ENCODE measurements at regions not wholly inside any gene's neighbourhood (a gene's known extent, or its start where the extent isn't known, plus 50 kb on each side); places are given as distances from the start of the nearest gene placed in this dataset.

DNA sequence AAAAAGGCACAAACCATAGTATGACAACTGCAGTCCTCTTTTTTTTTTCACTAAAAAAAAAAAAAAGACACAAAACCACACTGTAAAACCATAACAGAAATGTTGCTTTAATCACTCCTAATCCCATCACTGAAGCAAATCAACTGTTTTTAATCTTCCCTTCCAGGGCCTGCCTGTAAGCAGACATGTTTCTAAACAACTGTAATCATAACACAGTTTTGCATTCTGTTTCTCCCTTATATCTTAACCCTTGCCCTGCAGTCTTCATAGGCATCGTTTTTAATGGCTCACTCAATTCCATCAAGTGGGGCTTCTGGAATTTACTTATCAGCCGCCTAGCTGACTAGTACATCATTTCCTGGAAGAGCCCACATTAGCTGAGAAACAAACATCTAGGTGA lies 111.0 kb upstream of the SLC25A48 start:
- no peak for DNase-seq (ENCODE audit: low read depth)

DNA sequence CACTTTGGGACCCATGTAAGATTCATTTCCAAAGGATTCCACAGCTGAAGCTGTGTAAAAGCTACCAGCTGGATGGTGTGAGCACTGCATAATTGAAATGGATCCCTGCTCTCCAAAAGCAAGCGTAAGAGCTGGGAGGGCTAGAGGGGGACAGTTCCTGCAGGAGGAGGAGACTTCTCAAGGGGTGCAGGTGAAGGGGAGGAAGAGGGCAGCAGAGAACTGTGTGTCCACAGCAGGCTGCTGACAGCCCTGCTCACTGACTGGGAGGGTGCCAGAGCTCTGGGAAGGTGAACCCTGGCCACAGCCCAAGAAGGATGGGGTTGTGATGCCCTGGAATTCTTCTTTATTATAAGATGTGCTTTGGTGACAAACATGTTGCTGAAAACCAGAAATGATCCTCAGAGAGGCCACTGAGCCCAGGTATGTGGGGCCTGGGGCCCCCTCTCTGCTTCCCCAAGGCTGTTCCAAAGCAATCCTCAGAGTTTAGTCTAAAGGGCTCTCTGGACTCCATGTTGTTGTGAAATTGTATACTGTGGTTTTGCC lies 112.8 kb upstream of the SLC25A48 start:
- DNase-seq (ENCODE audit: low read depth) = no peak

DNA sequence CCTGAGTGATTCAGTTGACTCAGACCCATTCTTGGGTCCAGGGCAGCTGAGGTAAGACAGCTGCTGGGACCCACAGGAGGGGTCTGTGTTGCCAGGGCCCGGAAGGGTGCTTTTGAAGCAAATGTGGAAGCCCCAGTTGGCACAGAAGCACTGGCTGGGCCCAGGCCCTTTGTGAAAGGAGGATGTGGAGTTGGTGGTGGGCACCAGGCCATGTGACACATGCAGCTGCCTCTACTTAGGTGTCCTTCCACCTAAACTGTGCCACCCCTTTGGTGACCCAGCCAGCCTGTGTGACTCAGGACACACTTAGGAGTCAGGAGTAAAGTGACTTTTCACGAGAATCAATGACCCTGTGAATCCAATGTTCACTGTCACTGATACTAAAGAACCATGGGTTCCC lies 114.3 kb upstream of the SLC25A48 start:
- no peak for DNase-seq (ENCODE audit: low read depth)

DNA sequence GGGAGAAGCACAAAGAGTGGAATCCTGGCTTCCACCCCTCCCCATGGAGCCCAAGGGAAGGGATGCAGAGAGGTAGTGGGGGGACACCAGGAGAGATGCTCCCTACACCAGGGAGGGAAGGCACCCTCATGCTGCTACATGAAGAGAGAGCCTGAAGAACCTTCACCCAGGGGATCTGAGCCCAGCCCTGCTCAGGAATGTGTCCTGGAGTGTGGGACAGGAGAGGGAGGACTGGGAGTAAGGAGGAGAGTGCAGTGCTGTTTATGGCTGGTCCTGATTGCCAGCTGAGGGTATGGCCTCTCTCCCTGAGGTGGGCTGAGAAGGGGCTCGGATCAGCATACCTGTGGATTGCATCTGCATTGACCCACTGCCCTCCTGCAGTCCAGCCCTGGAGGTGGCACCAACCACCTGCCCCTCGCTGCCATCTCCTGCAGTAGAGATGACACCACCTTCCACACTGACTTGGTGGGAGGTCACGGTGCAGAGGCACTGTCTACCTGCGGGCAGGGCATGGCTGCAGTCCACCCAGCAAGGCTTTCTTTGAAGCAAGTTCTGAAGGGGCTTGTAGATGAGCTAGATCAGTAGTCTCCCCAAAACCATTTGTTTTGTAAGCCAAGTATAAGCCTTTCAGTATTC lies 114.9 kb upstream of the SLC25A48 start:
- DNase-seq (ENCODE audit: low read depth) = no peak

DNA sequence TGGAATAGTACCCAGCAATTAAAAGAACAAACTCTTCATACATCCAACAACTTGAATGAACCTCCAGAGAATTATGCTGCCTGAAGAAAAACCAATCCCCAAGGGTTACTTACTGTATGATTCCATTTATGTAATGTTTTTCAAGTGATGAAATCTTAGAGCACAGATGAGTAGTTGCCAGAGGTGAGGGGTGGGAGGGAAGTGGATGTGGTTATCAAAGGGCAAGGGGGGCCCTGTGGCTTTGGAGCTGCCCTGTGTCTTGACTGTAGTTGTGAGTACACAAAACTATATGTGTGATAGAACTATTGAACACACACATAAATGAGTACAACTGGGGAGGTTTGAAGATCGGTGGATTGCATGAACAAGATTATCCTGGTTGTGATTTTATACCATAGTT lies 115.8 kb upstream of the SLC25A48 start:
- no peak for DNase-seq (ENCODE audit: low read depth)

DNA sequence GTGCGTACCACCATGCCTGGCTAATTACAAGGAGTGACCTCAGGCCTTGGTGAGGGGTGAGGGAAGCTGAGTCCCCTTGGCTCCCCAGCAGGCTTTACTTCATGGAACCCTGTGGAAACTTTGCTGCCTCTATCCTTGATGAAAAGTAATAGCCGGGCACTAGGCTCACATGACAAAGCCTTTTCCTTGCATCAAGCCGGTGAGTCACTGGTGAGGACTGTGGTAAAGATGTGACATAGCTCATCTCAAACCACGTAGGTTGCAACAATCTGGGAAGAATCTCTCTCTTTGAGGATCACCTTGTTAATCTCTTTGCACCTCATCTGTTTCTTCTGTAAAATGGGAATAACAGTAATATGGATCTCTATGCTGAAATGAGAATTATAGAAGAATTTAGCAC lies 116.3 kb upstream of the SLC25A48 start:
- no peak for DNase-seq (ENCODE audit: low read depth)

DNA sequence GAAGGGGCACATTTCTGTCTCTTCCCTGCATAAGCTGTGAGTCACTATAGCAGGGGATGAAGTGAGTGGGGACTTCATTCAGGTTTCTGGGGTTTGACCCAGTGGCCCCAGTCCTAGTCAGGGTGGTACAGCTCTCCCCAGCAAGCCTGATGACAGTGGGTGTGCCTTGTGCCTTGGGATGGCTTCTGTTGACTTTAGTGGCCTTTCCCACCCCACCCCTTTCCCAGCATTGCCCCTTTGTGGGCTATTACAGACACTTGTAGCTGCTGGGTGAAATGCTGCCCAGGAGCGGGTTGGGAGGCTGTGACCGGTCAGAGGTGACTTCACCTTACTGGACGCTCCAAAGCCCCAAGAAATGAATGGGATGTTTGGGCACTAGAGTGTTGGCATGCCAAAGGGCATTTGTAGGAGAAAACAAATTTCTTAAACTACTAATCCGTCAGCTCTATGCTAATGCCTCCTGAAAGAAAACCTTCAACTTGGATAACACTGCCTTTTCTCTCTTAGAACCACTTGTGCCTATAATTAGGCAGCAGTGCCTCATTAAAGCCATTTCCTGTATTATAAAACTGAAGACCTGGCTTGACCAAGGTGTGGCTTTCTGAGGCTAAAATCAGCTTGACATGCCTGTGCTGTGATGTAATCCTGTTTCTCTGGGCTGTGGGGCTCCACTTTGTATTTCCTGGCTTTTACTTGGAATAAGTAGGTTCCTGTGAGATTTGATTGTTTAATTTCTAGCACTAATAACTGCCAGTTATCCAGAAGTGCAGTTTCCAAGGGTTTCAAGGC lies 119.0 kb upstream of the SLC25A48 start:
- DNase-seq (ENCODE audit: low read depth) = no peak

DNA sequence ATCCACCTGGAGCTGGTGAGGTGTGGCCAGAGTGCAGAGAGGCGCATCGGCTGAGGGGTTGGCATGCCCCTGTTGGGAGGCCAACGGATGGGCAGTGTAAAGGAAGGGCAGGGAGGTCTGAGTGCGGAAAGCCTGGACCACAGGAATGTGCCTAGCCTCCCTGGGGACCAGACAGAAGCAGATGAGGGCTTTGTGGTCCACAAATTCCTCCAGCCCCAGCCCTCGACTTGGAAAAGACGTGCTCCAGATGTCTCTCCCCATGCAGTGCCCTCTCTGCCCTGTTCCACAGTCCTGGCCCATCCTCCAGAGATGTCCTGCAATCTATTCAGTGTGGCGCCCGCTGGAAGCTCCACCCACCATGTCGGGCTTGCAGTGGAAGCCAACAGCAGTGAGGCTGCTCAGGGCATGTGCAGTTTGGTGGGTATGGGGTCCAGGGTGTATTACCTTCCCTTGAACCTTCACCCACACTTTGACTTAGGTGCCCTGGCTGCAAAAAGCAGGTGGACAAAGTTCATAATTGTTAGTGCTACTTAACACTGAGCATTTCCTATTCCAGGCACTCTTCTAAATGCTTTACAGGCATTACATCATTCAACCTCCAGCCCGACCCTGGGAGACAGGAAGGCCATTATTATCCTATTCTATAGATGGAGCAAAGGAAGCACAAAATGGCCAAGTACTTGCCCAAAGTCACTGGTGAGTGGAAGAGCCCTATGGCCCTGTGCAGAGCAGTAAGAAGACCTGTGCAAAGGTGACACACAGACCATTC lies 120.2 kb upstream of the SLC25A48 start:
- peak; percentile 14 for DNase-seq (ENCODE audit: low read depth)

DNA sequence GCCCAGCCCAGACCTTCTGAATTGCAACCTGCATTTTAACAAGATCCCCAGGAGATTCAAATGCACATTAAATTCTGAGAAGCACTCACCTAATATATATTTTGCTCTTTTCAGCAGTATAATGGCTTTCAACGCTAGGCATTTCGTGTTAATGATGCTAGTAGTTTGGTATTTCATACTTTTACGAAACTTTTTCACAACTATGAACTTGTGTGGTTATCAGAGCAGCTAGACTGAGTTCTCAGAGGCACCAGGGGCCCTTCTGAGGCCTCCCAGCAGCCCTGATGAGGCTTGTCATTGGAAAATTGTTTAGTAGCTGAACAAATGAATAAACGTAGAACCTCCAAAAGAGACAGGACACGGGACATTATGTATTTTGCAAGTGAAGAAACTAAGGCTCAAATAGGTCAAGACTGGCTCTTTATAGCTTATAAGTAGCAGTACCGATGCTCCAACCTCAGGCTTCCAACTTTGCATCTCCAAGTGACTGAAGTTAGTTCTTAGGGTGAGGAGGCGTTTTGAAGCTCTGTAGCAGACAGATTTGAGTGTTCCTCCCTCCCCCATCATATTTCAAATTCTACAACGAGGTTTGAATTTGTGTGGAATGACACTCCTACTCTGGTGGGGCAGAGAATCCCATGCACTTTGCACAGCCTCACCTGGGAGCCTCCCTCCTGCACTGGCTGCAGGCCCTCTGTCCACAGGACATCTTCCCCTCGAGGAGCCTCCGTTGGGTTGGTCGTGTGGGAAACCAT lies 121.1 kb upstream of the SLC25A48 start:
- no peak for DNase-seq (ENCODE audit: low read depth)

DNA sequence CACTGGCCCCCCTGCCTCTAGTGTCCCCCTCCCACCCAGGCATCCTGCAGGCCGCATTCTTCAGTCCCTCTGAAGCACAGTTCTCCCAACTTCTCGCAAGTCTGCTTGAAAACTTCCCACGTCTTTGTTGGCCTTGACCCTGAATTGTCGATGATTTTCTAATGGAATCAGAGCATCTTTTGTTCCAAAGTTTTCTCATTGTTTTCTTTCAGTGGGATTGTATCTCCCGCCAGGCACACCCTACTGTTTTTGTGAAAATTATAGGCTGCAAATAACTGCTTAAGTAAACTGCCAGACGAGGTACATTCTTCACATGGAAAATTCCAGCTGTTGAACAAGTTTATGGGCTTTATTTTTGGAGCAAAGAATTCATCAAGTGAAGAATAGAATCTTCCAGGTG lies 122.6 kb upstream of the SLC25A48 start:
- DNase-seq (ENCODE audit: low read depth) = no peak

DNA sequence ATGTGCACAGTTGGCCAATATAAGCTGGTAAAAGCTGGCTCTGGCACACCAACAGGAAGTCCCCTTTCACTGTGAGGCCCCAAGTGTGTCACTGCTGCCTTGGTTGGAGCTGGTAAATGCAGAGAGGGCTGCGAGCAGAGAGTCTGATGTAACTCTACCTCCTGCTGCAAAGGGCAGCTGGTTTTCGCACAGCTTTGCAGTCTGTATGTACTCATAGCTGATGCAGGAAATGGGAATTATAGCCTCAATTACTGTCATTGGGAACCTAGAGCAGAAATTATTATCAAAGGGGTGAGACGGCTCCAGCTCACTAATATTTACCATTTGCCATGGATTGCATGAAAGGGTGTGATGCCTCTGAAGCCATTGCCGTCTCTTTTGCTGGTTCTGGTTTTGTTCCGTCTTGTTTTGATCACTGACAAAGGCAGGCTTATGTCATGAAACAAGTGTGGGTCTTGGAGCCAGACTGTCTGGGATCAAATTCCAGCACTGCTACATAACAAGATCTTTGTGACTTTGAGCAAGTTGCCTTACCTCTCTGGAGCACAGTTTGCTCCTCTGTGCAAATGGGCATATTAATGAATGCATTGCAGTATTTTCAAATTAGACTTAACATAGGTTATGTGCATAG lies 124.3 kb upstream of the SLC25A48 start:
- DNase-seq (ENCODE audit: low read depth) = no peak

DNA sequence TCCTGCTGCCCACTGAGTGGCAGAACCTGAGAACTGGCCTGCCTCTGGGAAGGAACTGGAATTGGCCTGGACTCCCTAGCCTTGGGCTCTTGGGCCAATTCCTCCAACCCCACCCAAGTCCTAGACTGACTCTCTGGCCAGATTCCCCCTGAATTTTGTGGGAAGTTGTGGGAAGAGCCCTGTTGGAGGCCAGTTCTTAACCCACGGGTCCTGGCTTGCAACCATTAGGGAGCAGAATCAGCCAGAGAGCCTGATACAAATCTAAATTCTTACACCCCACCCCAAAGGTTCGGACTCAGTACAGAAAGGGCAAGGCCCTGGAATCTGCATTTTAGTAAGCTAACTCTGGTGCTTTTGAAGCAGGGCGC lies 125.3 kb upstream of the SLC25A48 start:
- no peak for DNase-seq (ENCODE audit: low read depth)

DNA sequence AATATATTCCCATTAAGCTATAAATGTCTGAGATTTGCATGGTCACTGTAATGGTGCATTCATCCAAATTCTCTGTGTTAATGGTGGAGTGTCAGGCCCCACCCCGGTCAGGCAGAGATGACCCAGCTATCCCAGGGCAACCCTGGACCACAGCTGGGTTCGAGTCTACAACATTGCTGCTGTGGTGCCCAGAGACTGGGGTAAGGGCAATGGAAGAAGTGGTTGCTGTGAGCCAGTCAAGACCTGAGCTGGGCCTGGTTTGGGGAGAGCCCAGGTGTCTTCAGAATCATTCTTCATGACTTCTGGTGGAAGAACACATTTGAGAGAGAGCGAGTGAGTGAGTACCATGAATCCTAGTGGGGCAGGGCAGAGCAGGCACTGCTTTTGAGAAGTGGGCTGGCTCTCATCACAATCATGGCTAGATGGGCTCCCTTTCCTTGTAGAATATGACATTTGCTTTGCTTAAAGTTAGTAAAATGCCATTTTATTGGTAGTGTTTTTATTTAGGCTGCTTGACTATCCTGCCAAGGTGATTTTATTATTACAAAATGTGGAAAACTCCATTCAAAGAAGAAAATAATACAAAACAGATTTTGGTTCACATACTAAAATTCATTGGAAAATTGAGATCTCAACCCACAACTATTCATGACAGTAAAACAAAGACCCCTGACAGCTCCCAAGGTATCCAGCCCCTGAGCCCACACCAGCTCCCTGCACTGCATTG lies 125.8 kb upstream of the SLC25A48 start:
- no peak for DNase-seq (ENCODE audit: low read depth)

DNA sequence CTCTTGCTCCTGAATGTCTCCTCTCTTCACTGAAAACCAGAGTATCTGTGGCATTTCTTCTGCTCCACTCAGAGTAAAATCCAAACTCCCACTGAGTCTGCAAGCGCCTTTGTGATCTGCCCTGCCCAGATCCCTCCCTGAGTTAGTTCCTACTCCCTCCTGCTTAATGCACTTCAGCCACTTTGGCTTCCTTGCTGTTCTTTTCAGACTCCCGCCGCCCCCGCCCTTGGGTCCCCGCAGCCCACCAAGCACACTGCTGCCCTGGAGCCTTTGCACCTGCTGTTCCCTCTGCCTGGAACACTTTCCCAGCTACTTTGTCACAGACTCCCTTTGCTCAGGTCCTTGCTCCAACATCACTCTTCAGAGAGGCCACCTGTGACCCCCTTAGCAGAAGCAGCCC lies 127.2 kb upstream of the SLC25A48 start:
- no peak for DNase-seq (ENCODE audit: low read depth)

DNA sequence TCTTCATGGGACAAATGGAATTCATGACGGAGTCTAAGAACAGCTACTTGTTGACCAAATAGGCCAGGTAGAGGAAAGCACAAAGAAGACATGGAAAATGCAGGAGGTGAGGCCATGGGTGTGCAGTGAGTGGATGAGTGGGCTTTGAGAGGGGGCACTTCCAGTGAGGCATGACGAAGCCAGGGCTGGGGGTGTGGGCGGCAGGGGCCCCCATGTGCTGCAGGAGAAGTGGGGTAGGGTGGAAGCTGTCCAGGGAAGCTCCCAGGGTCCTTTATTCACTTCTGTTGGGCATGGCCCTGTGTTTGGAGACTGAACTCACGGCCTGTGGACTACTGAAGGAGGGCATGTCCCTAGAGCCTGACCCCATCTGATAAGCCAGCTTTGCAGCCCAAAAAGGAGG lies 127.6 kb upstream of the SLC25A48 start:
- DNase-seq (ENCODE audit: low read depth) = no peak

DNA sequence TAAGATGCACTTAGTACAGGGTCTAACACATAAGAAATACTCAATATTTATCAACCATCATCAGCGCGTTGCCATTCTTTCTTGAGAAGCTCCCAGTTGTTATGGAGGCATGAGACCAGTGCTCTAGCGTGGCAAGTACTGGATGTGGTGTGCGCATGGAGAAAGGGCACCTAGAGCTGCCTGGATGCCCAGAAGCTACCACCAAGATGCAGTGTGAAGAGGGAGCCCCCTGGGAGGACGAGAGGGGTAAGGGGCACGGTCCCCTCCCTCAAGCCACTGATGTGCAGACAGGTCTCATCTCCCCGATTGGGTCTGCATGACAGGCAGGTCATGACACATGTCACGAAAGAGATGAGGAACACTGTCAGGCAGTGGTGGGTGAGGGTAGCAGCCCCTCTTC lies 127.7 kb upstream of the CXCL14 start:
- DNase-seq (ENCODE audit: low read depth) = no peak

DNA sequence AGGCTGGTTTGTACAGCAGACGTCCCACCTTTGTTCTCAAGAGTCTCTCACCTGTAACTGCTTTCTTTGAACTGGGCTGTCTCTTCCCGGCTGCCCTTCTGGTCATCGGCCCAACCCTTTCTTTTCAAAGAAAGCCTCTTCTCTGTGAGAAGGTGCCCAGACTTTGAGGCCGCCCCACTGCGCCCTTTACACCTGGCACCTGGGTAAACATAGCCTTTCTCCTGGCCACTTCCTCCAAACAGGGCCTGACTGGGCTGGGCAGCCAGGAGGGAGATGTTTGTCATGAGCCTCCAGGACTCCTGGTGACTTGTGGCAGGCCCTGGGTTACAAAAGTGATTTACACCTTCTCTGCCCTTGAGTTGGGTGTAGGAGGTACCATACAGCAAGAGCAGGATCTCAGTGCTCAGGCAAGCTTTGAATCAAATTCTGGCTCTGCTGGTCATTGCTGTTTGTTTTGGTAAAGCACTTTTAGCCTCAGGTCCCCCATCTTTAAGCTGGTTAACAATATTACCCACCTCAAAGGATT lies 127.2 kb upstream of the CXCL14 start:
- no peak for DNase-seq (ENCODE audit: low read depth)

DNA sequence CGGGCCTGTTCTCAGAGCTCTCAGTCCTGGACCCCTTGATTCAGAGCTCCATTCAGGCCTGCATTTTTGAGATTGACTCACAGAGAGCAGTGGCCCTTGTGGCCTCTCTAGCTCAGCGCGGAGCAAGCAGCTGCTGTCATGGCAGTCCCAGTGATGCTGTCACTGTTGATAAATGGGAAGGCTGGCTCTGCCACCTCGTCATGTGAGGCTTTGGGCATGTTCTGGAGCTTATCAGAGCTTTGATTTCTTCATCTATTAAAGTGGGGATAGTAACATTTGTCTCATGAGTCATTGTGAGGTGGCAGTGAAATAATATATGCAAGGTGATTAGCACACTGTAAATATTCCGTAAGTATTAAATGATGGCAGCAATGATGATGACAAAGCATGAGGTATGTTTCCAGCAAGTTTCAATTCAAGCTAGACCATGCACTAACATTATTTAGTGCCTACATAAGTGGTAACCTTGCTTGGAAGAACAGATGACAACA lies 126.4 kb upstream of the CXCL14 start:
- no peak for DNase-seq (ENCODE audit: low read depth)

DNA sequence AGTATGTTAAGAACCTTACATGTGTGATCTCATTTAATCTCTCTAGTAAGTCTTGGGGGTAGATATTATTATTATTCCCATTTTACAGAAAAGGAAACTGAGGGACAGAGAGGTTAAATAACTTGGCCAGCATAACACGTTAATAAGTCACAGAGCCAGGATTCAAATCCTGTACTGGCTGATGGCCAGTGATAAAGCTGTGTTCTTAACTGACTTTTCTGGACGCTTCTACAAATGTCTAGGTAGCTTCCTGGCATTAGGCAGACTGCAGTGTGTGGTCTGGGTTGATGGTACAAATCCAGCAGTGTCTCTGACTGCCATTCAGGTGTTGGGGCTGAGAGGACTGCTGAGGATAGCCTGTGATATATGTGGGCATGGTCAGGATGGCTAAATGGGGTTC lies 125.8 kb upstream of the CXCL14 start:
- DNase-seq (ENCODE audit: low read depth) = no peak

DNA sequence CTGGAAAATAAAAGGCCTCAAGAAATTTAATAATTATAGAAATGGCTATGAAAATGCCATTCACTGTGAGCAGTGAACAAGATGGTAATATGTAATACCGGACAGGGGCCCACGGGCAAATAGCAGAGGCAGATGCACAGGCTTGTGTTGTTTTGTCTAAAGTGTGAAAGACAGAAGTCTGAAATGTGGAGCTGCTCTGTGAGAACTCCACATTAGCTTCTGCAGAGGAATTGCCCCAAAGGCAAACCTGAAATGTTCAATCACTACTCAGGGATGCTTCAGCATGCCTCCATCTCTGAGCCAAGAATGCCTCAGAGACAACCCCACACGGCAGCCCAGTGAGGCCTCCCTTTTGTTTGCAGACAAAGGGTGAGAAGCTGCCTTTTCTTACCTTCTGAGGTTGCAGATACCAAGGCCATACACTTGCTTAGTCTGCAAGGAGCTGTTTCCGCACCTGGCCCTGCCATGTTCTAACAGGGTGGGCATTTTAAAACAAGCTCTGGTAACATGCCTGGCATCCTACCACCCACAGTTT lies 124.3 kb upstream of the CXCL14 start:
- DNase-seq (ENCODE audit: low read depth) = no peak

Measured in HS-27A (cell line).